PFSK-1 (cell line): ENCODE measurements at regions not wholly inside any gene's neighbourhood (a gene's known extent, or its start where the extent isn't known, plus 50 kb on each side); places are given as distances from the start of the nearest gene placed in this dataset.

Experiments used
- FOXP2 ChIP-seq: optimal IDR thresholded peaks from 2 replicates; pipeline ENCODE3; 2011; ENCODE audit warnings: borderline replicate concordance, control low read depth, inconsistent platforms; ENCODE audit not compliant: insufficient read depth; ENCODE audit errors: extremely low read length, extremely low read depth
- POLR2AphosphoS5 ChIP-seq: IDR thresholded peaks from 2 replicates; pipeline ENCODE4 v1.6.1; 2012; ENCODE audit warnings: low read depth, mild to moderate bottlenecking, control low read depth, low read length, moderate library complexity
- SIN3A ChIP-seq: IDR thresholded peaks from 2 replicates; pipeline ENCODE4 v1.6.1; 2012; ENCODE audit warnings: mild to moderate bottlenecking, low read length, moderate library complexity, borderline replicate concordance; ENCODE audit not compliant: insufficient read depth
- TAF1 ChIP-seq: IDR thresholded peaks from 2 replicates; pipeline ENCODE4 v1.6.1; 2012; ENCODE audit warnings: low read length, control low read depth, borderline replicate concordance; ENCODE audit not compliant: insufficient read depth
- TF ChIP-seq, protein P1 (sequence below), 2 experiments: IDR thresholded peaks; 2 replicates each; pipeline versions ENCODE4 v1.6.1 to v1.8.0; 2011 to 2012; ENCODE audit warnings: low read depth in 2 of 2, low read length in 2 of 2, control low read depth in 1 of 2, inconsistent platforms in 1 of 2, mild to moderate bottlenecking in 1 of 2, moderate library complexity in 1 of 2; ENCODE audit not compliant: insufficient read depth in 1 of 2

DNA sequence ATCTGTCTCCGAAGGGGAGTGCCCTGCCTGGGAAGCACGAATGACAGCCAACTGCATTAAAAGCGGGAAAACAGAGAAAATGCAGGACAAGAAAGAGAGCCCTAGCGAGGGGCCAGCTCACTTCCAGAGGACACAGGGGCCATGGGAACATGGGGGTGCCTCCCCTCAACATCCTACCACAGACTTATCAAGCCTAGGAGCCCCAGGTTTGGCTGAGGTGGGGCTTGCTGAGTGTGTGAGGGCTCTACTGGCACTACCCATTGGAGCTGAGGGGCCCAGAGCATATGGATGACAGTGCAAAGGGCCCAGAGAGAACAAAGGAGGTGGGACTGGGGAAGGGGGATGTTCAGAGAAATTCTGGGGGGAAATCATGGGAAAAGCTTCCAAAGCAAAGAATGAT lies 101.8 kb downstream of the PJA1 start:
- no peak for TF ChIP-seq POLR2AphosphoS5
- TF ChIP-seq FOXP2 = no peak
- TF ChIP-seq TAF1 = no peak

DNA sequence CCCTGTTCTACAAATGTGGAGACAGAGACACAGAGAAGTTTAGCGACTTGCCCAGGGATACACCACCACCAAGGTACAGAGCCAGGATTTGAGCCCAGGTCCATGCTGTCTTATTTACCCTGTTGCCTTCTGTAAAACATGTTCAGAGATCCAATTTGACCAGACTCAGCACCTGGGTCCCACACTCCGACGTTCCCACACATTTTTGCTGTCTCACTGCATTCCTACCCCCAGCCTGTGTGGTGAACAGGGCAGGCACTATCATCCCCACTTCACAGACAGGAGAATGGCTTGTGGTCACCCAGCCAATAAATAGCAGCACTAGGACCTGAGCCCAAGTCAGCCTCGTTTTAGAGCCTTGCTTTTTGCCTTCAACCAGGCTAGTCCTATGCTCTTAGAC lies 102.8 kb downstream of the PJA1 start:
- TF ChIP-seq SIN3A (no peak), FOXP2 (no peak), POLR2AphosphoS5 (no peak), TAF1 (no peak)
- TF ChIP-seq, protein P1, sequence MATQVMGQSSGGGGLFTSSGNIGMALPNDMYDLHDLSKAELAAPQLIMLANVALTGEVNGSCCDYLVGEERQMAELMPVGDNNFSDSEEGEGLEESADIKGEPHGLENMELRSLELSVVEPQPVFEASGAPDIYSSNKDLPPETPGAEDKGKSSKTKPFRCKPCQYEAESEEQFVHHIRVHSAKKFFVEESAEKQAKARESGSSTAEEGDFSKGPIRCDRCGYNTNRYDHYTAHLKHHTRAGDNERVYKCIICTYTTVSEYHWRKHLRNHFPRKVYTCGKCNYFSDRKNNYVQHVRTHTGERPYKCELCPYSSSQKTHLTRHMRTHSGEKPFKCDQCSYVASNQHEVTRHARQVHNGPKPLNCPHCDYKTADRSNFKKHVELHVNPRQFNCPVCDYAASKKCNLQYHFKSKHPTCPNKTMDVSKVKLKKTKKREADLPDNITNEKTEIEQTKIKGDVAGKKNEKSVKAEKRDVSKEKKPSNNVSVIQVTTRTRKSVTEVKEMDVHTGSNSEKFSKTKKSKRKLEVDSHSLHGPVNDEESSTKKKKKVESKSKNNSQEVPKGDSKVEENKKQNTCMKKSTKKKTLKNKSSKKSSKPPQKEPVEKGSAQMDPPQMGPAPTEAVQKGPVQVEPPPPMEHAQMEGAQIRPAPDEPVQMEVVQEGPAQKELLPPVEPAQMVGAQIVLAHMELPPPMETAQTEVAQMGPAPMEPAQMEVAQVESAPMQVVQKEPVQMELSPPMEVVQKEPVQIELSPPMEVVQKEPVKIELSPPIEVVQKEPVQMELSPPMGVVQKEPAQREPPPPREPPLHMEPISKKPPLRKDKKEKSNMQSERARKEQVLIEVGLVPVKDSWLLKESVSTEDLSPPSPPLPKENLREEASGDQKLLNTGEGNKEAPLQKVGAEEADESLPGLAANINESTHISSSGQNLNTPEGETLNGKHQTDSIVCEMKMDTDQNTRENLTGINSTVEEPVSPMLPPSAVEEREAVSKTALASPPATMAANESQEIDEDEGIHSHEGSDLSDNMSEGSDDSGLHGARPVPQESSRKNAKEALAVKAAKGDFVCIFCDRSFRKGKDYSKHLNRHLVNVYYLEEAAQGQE (IDR thresholded peaks at IDR 0.05; ENCODE audit: insufficient read depth in 1 of 2, low read depth in 2 of 2, low read length in 2 of 2) = no peak

DNA sequence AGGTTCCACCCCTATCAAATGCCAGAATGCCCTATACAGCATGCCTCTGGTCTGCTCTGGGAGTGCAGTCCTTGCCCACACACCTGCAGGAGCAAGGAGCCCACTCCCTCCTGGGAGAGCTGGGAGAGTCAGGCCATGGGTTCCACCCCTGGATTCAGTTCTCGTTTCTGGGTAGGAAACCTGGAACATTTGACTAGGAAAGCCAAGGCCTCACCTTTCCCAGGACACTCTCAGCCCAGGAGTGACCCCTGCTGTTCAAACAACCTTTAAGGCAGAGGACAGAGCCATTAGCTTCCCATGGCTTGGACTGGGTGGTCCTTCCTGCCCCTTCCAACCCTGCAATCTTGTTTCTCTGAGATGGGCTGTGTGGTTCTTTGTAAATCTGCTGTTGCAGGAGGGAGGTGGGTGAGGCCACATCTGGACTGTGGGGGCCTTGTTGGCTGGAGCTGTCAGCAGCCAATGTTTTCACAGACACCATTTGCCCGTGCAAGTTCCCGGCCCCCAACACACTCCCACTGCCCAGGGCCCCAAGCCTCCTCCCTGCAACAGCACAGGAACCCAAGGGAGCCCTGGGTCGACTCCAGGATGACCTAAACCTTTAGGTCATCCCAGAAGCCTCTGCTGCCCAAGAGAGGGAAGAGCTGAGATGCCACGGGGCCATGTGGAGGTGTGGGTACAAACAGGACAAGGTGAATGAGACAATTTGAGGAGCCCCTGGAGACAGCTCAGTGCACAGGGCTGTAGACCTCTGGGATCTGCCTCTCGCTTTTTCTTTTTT lies 104.4 kb downstream of the PJA1 start:
- TF ChIP-seq SIN3A (no peak), FOXP2 (no peak), TAF1 (no peak), POLR2AphosphoS5 (no peak)
- TF ChIP-seq, protein P1 (IDR thresholded peaks at IDR 0.05; ENCODE audit: insufficient read depth in 1 of 2, low read depth in 2 of 2, low read length in 2 of 2) = no peak

DNA sequence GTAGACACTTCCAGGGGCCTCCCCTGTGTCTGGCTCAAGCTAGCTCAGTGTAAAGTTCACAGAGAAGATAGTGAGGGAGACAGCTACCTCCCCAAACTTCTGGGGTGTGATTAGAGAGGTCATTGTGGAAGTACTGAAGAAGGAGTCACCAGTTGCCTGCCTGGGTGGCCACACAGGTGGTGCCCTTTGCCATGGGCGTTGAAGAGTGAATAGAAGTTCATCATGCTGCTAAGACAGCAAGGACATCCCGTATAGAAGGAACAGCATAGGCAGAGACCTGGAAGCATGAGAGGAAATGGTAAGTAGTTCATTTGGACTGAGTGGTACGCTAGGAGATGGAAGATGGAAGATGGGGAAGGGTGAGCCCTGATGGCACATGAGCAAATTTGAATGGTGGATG lies 110.1 kb downstream of the PJA1 start:
- TF ChIP-seq, protein P1 (IDR thresholded peaks at IDR 0.05; ENCODE audit: insufficient read depth in 1 of 2, low read depth in 2 of 2, low read length in 2 of 2) = no peak
- TF ChIP-seq TAF1 (no peak), SIN3A (no peak), FOXP2 (no peak), POLR2AphosphoS5 (no peak)

DNA sequence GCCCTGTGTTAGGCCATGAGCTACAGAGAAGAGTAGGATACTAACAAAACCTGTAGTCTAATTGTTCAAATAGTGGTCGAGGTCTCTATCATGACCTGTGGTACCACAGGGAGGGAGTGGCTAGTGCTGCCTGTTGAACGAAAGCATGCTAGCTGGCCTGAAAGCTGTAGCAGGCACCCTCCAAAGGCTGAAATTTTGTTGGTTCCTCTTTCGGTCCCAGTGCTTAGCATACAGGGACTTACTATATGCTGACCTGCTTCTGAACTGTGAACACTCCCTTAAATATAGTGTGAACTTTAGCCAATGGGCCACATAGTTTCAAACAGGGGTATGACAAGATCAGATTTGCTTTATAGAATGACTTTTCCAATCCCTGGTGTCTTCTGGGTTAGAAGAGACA lies 113.4 kb downstream of the PJA1 start:
- no peak for TF ChIP-seq SIN3A
- TF ChIP-seq, protein P1 (IDR thresholded peaks at IDR 0.05; ENCODE audit: insufficient read depth in 1 of 2, low read depth in 2 of 2, low read length in 2 of 2) = no peak
- no peak for TF ChIP-seq TAF1
- no peak for TF ChIP-seq POLR2AphosphoS5
